Activated T-cell treated with anti-CD3 and anti-CD28 coated beads, Interleukin-2, amount 50 U/mL, for 4 hours (primary cell): ENCODE measurements at regions not wholly inside any gene's neighbourhood (a gene's known extent, or its start where the extent isn't known, plus 50 kb on each side); places are given as distances from the start of the nearest gene placed in this dataset.

Source experiments
- ATAC-seq, 2 donors: fragments of 200-7000 bp; cut with Tn5 transposase; one replicate each; pipeline ENCODE4 v1.10.0; 2021
- DNase-seq: peaks from one replicate; pipeline ENCODE4 v3.0.0-alpha.2; 2020
- H3K27me3 Mint-ChIP-seq: one replicate; pipeline ENCODE4 v1.8.0; 2021; ENCODE audit warnings: low read depth, mixed read lengths
- H3K36me3 Mint-ChIP-seq: one replicate; pipeline ENCODE4 v1.8.0; 2022; ENCODE audit warnings: mixed read lengths; ENCODE audit not compliant: insufficient read depth
- H3K4me1 Mint-ChIP-seq: one replicate; pipeline ENCODE4 v1.8.0; 2021; ENCODE audit warnings: low read depth, mixed read lengths
- H3K4me3 Mint-ChIP-seq: one replicate; pipeline ENCODE4 v1.8.0; 2021; ENCODE audit warnings: mild to moderate bottlenecking, moderate library complexity, mixed read lengths
- H3K9me3 Mint-ChIP-seq: one replicate; pipeline ENCODE4 v1.8.0; 2021; ENCODE audit warnings: mixed read lengths

DNA sequence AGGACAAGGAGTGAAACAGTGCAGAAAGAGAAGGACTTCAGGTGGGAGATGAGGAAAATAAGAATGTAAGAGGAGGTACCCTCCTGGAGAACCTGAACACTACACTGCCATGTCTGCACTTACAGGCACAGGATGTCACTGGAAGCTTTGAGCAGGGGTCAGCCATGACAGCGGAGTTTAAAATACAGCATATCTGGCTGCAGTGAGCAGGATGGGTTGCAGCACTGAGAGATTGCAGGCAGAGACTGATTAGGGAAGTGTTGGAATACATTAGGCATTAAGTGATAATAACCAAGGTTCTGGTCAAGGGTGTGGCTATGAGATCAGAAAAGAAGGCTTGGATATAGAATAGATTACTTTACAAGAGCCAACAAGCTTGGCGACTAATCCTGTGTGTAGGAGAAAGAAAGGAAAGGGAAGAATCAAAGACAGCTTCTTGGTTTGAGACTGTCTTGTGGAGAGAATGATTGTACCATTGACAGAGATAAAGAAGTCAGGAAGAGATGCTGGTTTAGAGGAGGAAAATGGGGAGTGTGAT is 171.1 kb upstream of the RBMS1 start:
- Mint-ChIP-seq H3K4me1 (peaks cover 19% of the 10 kb centered on the region), H3K36me3 (no peaks in the 10 kb centered on the region), H3K4me3 (no peak overlapping the region), H3K27me3 (no peaks in the 10 kb centered on the region), H3K9me3 (no peaks in the 10 kb centered on the region)
- no peak for DNase-seq
- no peak for ATAC-seq

DNA sequence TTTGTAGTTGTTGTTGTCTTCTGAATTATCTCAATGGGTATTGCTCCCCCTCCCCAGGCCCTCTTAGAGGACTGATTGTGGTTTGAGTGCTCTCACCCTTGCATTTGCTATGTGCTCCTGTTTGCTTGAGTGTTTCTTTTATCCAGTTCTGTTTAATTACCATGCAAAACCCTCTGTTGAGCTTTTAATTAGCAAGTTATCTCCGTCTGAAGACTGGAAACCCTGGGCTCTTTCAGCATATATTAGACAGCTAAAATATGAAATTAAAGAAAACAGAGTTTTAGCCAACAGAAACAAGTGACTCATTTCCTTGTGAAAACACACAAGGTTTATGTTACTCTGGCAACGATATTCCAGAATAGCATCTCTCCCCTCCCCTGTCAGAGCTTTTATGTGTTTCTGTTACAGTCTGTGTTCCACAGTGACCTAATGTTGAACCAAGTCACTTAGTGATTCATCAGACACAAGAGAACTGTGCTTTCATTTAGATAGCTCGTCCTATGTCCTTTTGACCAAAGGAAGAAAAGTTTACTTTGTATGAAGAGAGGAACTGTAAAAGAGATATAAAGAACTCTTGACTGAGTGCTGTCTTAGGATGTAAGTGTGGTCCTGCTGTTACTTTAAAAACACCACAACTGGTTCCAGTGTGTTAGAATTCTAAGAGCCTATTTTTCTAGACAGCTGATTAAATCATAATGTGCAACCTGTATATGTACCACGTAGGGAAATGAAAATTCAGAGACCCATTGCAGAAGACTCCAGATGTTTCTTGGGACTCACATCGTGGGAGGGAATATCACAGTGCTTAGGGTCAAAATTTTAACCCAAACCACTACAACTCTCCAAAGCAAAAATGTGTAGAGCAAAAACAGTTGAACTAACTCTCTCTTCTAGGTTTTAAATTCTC is 172.8 kb upstream of the RBMS1 start:
- Mint-ChIP-seq H3K27me3 (no peaks in the 10 kb centered on the region), H3K9me3 (no peaks in the 10 kb centered on the region), H3K36me3 (no peaks in the 10 kb centered on the region), H3K4me3 (no peak overlapping the region), H3K4me1 (peaks cover 19% of the 10 kb centered on the region)
- DNase-seq (no peak), ATAC-seq (peak; percentile 82 to 93)

DNA sequence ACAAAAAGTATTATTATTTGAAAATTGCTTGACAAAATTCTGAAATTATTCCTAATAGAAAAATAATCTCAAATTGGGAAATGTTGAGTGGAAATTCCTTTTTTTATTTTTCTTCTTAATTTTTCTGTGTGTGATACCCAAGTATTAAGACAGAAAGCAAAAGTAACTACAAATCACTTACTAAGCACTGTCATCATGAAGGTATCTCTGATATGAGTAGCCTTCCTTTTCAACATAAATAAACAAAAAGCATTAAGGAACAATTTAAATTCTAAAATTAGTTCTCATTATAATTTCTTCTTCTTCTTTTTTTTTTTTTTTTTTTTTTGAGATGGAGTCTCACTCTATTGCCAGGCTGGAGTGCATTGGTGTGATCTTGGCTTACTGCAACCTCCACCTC is 174.2 kb upstream of the RBMS1 start:
- DNase-seq (no peak), ATAC-seq (no peak)
- H3K4me1 Mint-ChIP-seq = peaks cover 19% of the 10 kb centered on the region
- H3K9me3 Mint-ChIP-seq = no peaks in the 10 kb centered on the region
- no peaks in the 10 kb centered on the region for H3K27me3 Mint-ChIP-seq
- H3K36me3 Mint-ChIP-seq = no peaks in the 10 kb centered on the region
- no peak overlapping the region for H3K4me3 Mint-ChIP-seq

DNA sequence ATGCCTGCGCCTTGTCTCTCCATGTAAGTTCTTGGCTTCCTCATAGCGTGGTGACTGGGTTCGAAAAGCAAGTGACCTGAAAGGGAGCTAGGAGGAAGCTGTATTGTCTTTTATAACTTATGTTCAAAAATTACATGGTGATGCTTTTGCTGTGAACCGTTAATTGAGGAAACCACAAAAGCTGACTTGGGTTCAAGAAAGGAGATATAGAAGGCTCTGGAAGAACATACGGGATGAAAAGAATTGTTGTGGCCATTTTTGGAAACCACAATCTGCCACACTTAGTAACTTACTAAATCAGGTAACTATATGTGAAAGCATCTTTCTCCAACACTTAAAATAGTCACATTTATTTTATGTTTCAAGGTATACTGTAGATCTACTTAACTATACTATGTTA is 177.0 kb upstream of the RBMS1 start:
- no peak overlapping the region for H3K4me3 Mint-ChIP-seq
- peaks cover 19% of the 10 kb centered on the region for H3K4me1 Mint-ChIP-seq
- H3K9me3 Mint-ChIP-seq = no peaks in the 10 kb centered on the region
- DNase-seq (no peak), ATAC-seq (no peak)
- no peaks in the 10 kb centered on the region for H3K27me3 Mint-ChIP-seq
- H3K36me3 Mint-ChIP-seq = no peaks in the 10 kb centered on the region

DNA sequence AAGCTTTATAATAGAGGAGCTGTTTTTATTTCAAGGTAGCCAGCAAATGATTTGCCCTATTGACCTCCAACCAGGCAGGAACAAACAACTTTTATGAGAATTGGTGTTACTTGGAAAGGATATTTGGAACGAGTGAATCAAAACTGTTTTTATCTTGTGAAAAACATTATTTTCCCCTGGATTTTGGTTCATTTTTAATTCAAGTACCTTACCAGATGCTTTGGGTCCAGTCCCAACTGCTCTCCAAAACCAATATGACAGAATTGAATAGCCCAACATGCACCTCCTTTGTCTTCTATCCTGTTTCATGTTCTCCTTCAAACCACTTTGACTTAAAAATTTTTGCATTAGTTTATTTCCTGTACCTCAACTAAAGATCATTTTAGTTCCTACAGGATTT is 178.6 kb upstream of the RBMS1 start:
- no peaks in the 10 kb centered on the region for H3K27me3 Mint-ChIP-seq
- H3K4me3 Mint-ChIP-seq = no peak overlapping the region
- no peak for ATAC-seq
- H3K9me3 Mint-ChIP-seq = no peaks in the 10 kb centered on the region
- peaks cover 3% of the 10 kb centered on the region for H3K4me1 Mint-ChIP-seq
- H3K36me3 Mint-ChIP-seq = no peaks in the 10 kb centered on the region
- no peak for DNase-seq

DNA sequence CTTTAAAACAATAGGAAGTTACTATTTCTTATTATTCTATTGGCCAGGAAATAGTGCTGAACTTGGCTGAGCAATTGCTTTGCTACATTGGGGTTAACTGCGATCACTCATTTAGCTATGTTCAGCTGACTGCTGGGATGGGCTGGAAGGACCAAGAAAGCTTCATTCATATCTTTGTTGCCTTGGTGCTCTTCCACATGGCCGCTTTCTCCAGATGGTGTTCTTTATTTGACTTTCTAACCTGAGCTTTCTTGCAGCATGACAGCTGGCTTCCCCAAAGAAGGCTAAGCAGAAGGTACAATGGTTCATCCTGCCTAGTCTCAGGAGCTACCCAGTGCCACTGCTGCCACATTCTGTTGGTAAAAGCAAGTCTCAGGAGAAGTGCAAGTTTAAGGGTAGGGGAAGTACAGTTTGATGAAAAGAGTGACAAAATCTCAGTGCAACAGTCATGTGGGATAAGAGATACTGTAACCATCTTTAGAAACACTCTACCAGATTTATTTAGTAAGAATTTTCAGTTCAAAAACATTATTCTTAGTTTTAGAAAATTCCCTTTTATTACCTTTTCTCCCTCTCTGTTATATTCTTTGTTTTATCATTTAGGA is 180.6 kb upstream of the RBMS1 start:
- no peaks in the 10 kb centered on the region for H3K4me1 Mint-ChIP-seq
- no peak for ATAC-seq
- no peak for DNase-seq
- no peaks in the 10 kb centered on the region for H3K9me3 Mint-ChIP-seq
- H3K4me3 Mint-ChIP-seq = no peak overlapping the region
- H3K27me3 Mint-ChIP-seq = no peaks in the 10 kb centered on the region
- no peaks in the 10 kb centered on the region for H3K36me3 Mint-ChIP-seq

DNA sequence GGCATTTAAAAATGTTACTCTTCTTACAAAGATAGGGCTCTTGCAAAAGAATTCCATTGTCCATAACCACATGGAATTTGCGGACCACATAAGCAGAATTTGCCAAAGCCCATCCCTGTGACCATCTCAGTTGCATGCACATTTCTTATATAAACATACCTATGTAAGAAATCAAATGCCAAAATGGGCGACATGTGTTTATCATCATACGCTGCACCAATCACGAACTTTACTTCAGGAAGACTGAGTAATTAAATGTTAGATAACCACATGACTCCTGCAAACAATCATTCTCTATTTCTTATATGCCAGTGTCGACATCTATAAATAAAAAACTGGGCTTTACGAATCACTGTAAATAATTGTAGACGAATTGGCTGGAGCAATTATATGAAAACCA is 186.1 kb upstream of the RBMS1 start:
- ATAC-seq (no peak), DNase-seq (no peak)
- no peaks in the 10 kb centered on the region for H3K4me1 Mint-ChIP-seq
- peaks cover 4% of the 10 kb centered on the region for H3K9me3 Mint-ChIP-seq
- peaks cover 5% of the 10 kb centered on the region for H3K36me3 Mint-ChIP-seq
- no peak overlapping the region for H3K4me3 Mint-ChIP-seq
- no peaks in the 10 kb centered on the region for H3K27me3 Mint-ChIP-seq

DNA sequence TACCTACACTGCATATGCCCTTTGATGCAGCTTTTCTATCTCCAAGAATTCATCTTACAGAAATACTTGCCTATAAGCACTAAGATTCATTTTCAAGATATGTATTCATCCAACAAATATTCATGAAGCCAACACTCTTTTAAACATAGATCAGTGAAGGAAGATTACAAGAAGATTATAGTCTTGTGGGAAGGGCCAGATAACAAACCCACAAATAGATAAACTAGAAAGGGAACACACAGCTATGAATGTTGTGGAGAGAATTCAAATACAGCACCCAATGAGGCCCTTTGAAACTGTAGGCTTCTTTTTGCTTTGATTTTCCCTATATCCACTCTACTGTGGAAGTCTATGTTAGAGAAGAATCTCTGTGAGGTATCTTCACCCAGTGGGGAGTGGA is 186.7 kb upstream of the RBMS1 start:
- Mint-ChIP-seq H3K4me1 (no peaks in the 10 kb centered on the region), H3K4me3 (no peak overlapping the region), H3K27me3 (no peaks in the 10 kb centered on the region), H3K36me3 (peaks cover 5% of the 10 kb centered on the region), H3K9me3 (peaks cover 4% of the 10 kb centered on the region)
- DNase-seq (no peak), ATAC-seq (no peak)

DNA sequence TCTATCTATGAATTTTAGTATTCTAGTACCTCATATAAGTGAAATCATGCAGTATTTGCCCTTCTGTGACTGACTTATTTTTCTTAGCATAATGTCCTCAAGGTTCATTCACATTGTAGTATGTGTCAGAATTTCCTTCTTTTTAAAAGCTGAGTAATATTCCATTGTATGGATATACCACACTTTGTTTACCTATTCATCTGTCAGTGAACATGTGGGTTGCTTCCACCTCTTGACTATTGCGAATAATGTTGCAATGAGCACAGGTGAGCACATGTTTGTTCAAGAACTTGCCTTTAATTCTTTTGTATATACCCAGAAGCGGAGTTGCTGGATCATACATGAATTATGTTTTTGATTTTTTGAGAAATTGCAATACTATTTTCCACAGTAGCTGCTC is 187.4 kb upstream of the RBMS1 start:
- Mint-ChIP-seq H3K4me3 (no peak overlapping the region), H3K36me3 (peaks cover 5% of the 10 kb centered on the region), H3K4me1 (no peaks in the 10 kb centered on the region), H3K27me3 (no peaks in the 10 kb centered on the region), H3K9me3 (peaks cover 4% of the 10 kb centered on the region)
- DNase-seq (no peak), ATAC-seq (no peak)

DNA sequence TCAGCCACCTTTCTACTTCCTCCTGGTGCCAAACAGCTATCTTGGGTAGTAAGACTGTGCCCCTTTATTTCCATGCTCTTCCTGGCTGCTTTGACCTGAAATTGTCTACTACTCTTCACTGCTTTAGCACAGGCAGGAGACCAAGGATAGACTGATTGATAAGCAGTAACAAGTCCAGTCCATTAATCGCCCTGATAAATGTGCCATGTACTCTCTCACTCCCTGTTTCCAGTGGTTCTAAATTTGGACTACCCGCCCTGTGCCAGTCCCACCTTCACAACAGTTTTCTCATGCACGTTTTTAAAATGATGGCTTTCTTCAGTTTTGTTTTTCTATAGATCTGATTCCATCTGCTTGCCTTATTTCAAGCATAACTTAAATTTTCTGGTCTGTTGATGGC is 189.6 kb upstream of the RBMS1 start:
- H3K4me1 Mint-ChIP-seq = no peaks in the 10 kb centered on the region
- no peaks in the 10 kb centered on the region for H3K27me3 Mint-ChIP-seq
- peaks cover 4% of the 10 kb centered on the region for H3K9me3 Mint-ChIP-seq
- ATAC-seq (no peak), DNase-seq (no peak)
- peaks cover 5% of the 10 kb centered on the region for H3K36me3 Mint-ChIP-seq
- no peak overlapping the region for H3K4me3 Mint-ChIP-seq

DNA sequence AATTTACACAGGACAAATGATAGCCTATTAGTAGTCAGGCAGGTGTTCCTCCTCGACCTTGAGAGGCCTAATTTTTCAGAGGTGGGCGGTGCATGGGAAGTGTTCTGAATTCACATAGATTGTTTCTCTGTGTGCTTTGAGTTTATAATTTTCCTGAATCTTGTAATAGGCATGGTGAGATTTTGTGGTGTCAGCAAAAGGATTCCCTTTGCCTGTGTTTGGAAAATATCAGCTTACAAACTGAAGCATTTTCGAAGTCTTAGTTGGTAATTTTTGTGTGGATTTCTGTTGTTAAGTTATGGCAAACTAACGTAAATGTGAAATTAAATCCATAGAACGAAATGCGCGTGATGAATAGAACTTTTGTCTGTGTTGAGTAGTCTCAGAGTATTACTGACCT is 194.0 kb upstream of the RBMS1 start:
- H3K36me3 Mint-ChIP-seq = peaks cover 5% of the 10 kb centered on the region
- no peak overlapping the region for H3K4me3 Mint-ChIP-seq
- DNase-seq = no peak
- no peaks in the 10 kb centered on the region for H3K27me3 Mint-ChIP-seq
- no peaks in the 10 kb centered on the region for H3K4me1 Mint-ChIP-seq
- no peaks in the 10 kb centered on the region for H3K9me3 Mint-ChIP-seq
- no peak for ATAC-seq

DNA sequence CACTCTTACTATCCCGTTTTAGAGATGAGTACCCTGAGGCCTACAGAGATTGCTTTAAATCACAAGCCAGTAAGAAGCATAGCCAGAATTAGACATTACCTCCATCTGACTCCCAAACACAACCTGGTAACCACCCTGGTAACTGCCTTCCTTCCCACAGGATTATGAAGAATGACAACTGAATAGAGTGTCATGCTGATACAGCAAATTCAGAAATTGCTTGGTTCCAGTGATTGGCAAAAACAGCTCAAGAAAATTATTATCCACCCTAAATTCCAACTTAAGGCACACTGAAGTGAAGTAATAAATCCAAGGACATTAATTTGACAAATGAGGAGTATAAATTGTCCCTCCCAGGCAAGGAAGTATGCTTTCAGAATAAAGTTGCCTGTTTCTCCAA is 195.8 kb upstream of the RBMS1 start:
- H3K36me3 Mint-ChIP-seq = no peaks in the 10 kb centered on the region
- no peak for DNase-seq
- peaks cover 2% of the 10 kb centered on the region for H3K27me3 Mint-ChIP-seq
- no peaks in the 10 kb centered on the region for H3K4me1 Mint-ChIP-seq
- no peak for ATAC-seq
- H3K9me3 Mint-ChIP-seq = no peaks in the 10 kb centered on the region
- H3K4me3 Mint-ChIP-seq = no peak overlapping the region

DNA sequence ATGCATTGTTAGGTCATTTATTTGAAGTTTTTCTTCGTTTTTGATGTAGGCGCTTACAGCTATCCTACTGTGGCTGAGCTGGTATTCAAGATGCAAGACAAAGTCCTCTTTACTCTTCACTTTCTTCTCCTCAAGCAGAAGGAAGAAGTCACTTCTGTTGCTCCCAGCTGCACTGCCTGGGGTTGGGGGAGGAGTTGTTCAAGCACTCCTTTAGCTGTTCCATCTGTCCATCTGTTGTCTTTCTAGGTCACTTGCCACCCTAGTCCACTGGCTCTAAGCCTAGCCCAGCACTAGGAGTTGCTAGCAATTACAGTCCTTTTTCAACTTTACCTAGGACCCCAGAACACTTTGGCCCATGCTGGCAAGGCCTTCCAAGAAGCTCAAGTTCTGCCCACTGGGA is 200.6 kb upstream of the RBMS1 start:
- Mint-ChIP-seq H3K27me3 (peaks cover 2% of the 10 kb centered on the region), H3K4me1 (no peaks in the 10 kb centered on the region), H3K4me3 (no peak overlapping the region), H3K9me3 (no peaks in the 10 kb centered on the region), H3K36me3 (no peaks in the 10 kb centered on the region)
- DNase-seq (no peak), ATAC-seq (no peak)

DNA sequence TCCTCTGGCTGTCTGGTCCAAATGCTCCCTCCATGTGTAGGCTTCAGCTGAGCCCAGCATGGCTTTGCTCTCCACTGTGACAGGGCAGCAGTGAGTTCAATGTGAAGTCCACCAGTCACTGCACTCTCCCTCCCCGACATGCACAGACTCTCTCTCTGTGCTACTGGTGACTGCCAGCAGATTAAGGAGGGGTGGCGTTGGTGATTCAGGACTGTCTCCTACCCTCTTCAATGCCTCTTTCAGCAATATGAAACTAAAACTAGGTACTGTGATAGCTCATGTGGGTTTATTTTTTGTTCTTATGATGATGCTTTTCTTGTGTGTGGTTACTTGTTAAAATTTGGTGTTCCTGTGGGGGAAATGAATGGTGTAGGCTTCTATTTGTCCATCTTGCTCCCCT is 201.0 kb upstream of the RBMS1 start:
- no peak overlapping the region for H3K4me3 Mint-ChIP-seq
- H3K4me1 Mint-ChIP-seq = no peaks in the 10 kb centered on the region
- H3K27me3 Mint-ChIP-seq = peaks cover 2% of the 10 kb centered on the region
- H3K36me3 Mint-ChIP-seq = no peaks in the 10 kb centered on the region
- DNase-seq (no peak), ATAC-seq (peak; percentile 89 to 94)
- no peaks in the 10 kb centered on the region for H3K9me3 Mint-ChIP-seq
